K562 (cell line): ENCODE measurements at regions not wholly inside any gene's neighbourhood (a gene's known extent, or its start where the extent isn't known, plus 50 kb on each side); places are given as distances from the start of the nearest gene placed in this dataset.

Experiments
- ATAC-seq: fragments of 200-7000 bp; cut with Tn5 transposase; 3 replicates; pipeline ENCODE4 v1.9.1; 2020; ENCODE audit warnings: moderate library complexity
- BruUV-seq: library from RNA; stranded (reverse); fragments of 400-500 nt; replicated peaks from 2 replicates; lab custom pipeline; 2021; lab: Mats Ljungman, UMichigan
- CTCF ChIA-PET: fragments of 300-600 bp; formaldehyde crosslinking; extraction: SDS; loops from one replicate; lab custom pipeline; 2021; ENCODE audit warnings: low intra/inter-chr PET ratio; lab: Yijun Ruan, JAX
- POLR2A ChIA-PET: fragments of 300-600, 350-650 bp; sonication (Branson Sonifier 250); formaldehyde crosslinking; extraction: SDS; loops from one replicate; lab custom pipeline; 2021; ENCODE audit warnings: antibody characterized with exemption, inconsistent platforms; lab: Yijun Ruan, JAX
- DNase-seq, 4 experiments: peaks; one replicate each; pipeline versions ENCODE4 v3.0.0 to v3.0.0-alpha.2; 2011 to 2018; ENCODE audit warnings: low spot score in 3 of 4, mixed read lengths in 3 of 4; ENCODE audit errors: extremely low read depth in 1 of 4
- FAIRE-seq: peaks from 2 replicates; lab custom pipeline; 2011; peaks lifted over from hg19 to GRCh38; lab: Jason Lieb, UNC
- H2AFZ ChIP-seq: 2 replicates; pipeline ENCODE4 v1.6.0; 2011; ENCODE audit warnings: low read depth, low read length, control low read depth, inconsistent platforms
- H3K27ac ChIP-seq: fragments of 200-600 bp; 3 replicates; pipeline ENCODE4 v1.8.0; 2011; ENCODE audit warnings: low read depth, mild to moderate bottlenecking, control low read depth, inconsistent platforms, low read length, moderate library complexity, mixed read lengths; ENCODE audit errors: extremely low read depth
- H3K27me3 ChIP-seq, 2 experiments: fragments of 300-600 bp in 1 of 2; 2 replicates in 1 of 2; 3 replicates in 1 of 2; pipeline versions ENCODE4 v1.6.0 to v1.8.0; 2011; ENCODE audit warnings: inconsistent platforms in 2 of 2, low read length in 2 of 2, mild to moderate bottlenecking in 1 of 2, mixed read lengths in 1 of 2, moderate library complexity in 1 of 2; ENCODE audit not compliant: control insufficient read depth in 2 of 2, insufficient read depth in 2 of 2
- H3K36me3 ChIP-seq: fragments of 300-600 bp; 3 replicates; pipeline ENCODE4 v1.8.0; 2011; ENCODE audit warnings: mild to moderate bottlenecking, low read length, inconsistent platforms; ENCODE audit not compliant: control insufficient read depth, insufficient read depth
- H3K4me1 ChIP-seq, 2 experiments: fragments of 200-600 bp in 1 of 2; replicated peaks in 1 of 2; 2 replicates in 1 of 2; 3 replicates in 1 of 2; pipeline versions ENCODE4 v1.5.1 to v1.8.0; 2011; ENCODE audit warnings: inconsistent platforms in 2 of 2, low read length in 2 of 2, mild to moderate bottlenecking in 1 of 2, mixed read lengths in 1 of 2, moderate library complexity in 1 of 2; ENCODE audit not compliant: control insufficient read depth in 2 of 2, insufficient read depth in 2 of 2
- H3K4me2 ChIP-seq: 2 replicates; pipeline ENCODE4 v1.6.1; 2011; ENCODE audit warnings: low read length, control low read depth, inconsistent platforms, mixed read lengths; ENCODE audit not compliant: insufficient read depth
- H3K4me3 ChIP-seq: fragments of 200-600 bp; sonication (generic), shearing (Covaris generic); 2 replicates; pipeline ENCODE4 v1.5.1; 2016; ENCODE audit warnings: control low read depth, inconsistent platforms
- H3K79me2 ChIP-seq: fragments of 200-600 bp; 3 replicates; pipeline ENCODE4 v1.8.0; 2011; ENCODE audit warnings: low read length, inconsistent platforms; ENCODE audit not compliant: control insufficient read depth, insufficient read depth
- H3K9ac ChIP-seq, 2 experiments: 2 replicates each; pipeline versions ENCODE4 v1.6.0 to v1.6.1; 2011; ENCODE audit warnings: low read depth in 2 of 2, low read length in 2 of 2, control low read depth in 1 of 2, inconsistent platforms in 1 of 2, mild to moderate bottlenecking in 1 of 2, mixed read lengths in 1 of 2; ENCODE audit not compliant: insufficient read depth in 1 of 2
- H3K9me1 ChIP-seq: one replicate; pipeline ENCODE4 v1.6.0; 2011; ENCODE audit warnings: inconsistent platforms, mild to moderate bottlenecking, low read length, moderate library complexity; ENCODE audit not compliant: control insufficient read depth, insufficient read depth
- H3K9me3 ChIP-seq: replicated peaks from 2 replicates; pipeline ENCODE4 v1.5.1; 2011; ENCODE audit warnings: low read depth, low read length, inconsistent platforms; ENCODE audit not compliant: control insufficient read depth, insufficient read depth
- H4K20me1 ChIP-seq: replicated peaks from 2 replicates; pipeline ENCODE4 v1.6.1; 2011; ENCODE audit warnings: low read length, inconsistent platforms, mixed read lengths; ENCODE audit not compliant: control insufficient read depth, insufficient read depth
- BACH1 ChIP-seq: fragments of 200-800 bp; sonication (Bioruptor generic); IDR thresholded peaks from 2 replicates; pipeline ENCODE4 v1.6.1; 2016; ENCODE audit warnings: missing genetic modification characterization, missing compliant biosample characterization
- CGGBP1 ChIP-seq: fragments of 250-450 bp; sonication (Bioruptor Pico); IDR thresholded peaks from 2 replicates; pipeline ENCODE4 v1.9.0; 2021; ENCODE audit warnings: mild to moderate bottlenecking
- HMBOX1 ChIP-seq: sonication (generic); IDR thresholded peaks from 2 replicates; pipeline ENCODE4 v1.6.1; 2016
- KAT7 ChIP-seq: sonication (generic); formaldehyde crosslinking; IDR thresholded peaks from 2 replicates; pipeline ENCODE4 v1.8.0; 2022; ENCODE audit warnings: missing genetic modification reagents, mild to moderate bottlenecking, borderline replicate concordance
- MYNN ChIP-seq, 2 experiments: sonication (generic); formaldehyde crosslinking in 1 of 2; IDR thresholded peaks; 2 replicates each; pipeline versions ENCODE4 v1.5.0 to v1.6.1; 2016 to 2020; ENCODE audit warnings: antibody characterized with exemption in 1 of 2, missing genetic modification reagents in 1 of 2
- PHTF2 ChIP-seq: fragments of 250-450 bp; sonication (Bioruptor Pico); IDR thresholded peaks from 2 replicates; pipeline ENCODE4 v1.5.0; 2021; ENCODE audit warnings: mild to moderate bottlenecking
- PREB ChIP-seq: sonication (generic); formaldehyde crosslinking; IDR thresholded peaks from 2 replicates; pipeline ENCODE4 v1.8.1; 2023; ENCODE audit warnings: mild to moderate bottlenecking, missing genetic modification reagents
- RAD21 ChIP-seq, 2 experiments: fragments of 250-450 bp in 1 of 2; fragments of 450-650 bp in 1 of 2; sonication (Bioruptor Pico) in 1 of 2; formaldehyde crosslinking in 1 of 2; IDR thresholded peaks in 1 of 2; conservative IDR thresholded peaks in 1 of 2; 2 replicates each; pipeline versions ENCODE4 v1.4.0 to v1.8.0; 2020 to 2022; ENCODE audit warnings: mild to moderate bottlenecking in 2 of 2, moderate library complexity in 1 of 2
- STAT5A ChIP-seq: IDR thresholded peaks from 2 replicates; pipeline ENCODE4 v1.6.1; 2012; ENCODE audit warnings: low read length, inconsistent platforms, borderline replicate concordance
- TAF1 ChIP-seq: IDR thresholded peaks from 2 replicates; pipeline ENCODE4 v1.6.1; 2011; ENCODE audit warnings: mild to moderate bottlenecking, low read length, moderate library complexity; ENCODE audit not compliant: insufficient read depth, control insufficient read depth, severe bottlenecking; ENCODE audit errors: extremely low read depth
- TBL1XR1 ChIP-seq, 2 experiments: IDR thresholded peaks; 2 replicates each; pipeline ENCODE4 v1.6.1; 2012; ENCODE audit warnings: improper control_type of control experiment in 2 of 2, low read length in 2 of 2, mild to moderate bottlenecking in 1 of 2
- TCFL5 ChIP-seq: fragments of 250-450 bp; sonication (Bioruptor Pico); conservative IDR thresholded peaks from 2 replicates; pipeline ENCODE4 v1.6.1; 2021; ENCODE audit warnings: mild to moderate bottlenecking, moderate library complexity, matching md5 sums
- YBX1 ChIP-seq: fragments of 450-650 bp; IDR thresholded peaks from 2 replicates; pipeline ENCODE4 v1.7.1; 2016; ENCODE audit warnings: mild to moderate bottlenecking
- ZBTB9 ChIP-seq: fragments of 450-650 bp; formaldehyde crosslinking; IDR thresholded peaks from 2 replicates; pipeline ENCODE4 v1.4.0; 2020; ENCODE audit warnings: mild to moderate bottlenecking, moderate library complexity
- ZNF639 ChIP-seq, 2 experiments: fragments of 200-800 bp in 1 of 2; sonication (Bioruptor generic) in 1 of 2; sonication (generic) in 1 of 2; formaldehyde crosslinking in 1 of 2; IDR thresholded peaks in 1 of 2; conservative IDR thresholded peaks in 1 of 2; 2 replicates each; pipeline versions ENCODE4 v1.5.0 to v1.6.1; 2016 to 2020; ENCODE audit warnings: missing compliant biosample characterization in 1 of 2, missing genetic modification characterization in 1 of 2, missing genetic modification reagents in 1 of 2
- WGBS: fragments of 100-300 bp; shearing (Covaris generic); methylation state at CpG from one replicate; pipeline ENCODE4 v1.1.6; 2016; ENCODE audit warnings: low coverage, mixed read lengths; ENCODE audit not compliant: insufficient coverage; ENCODE audit errors: missing lambda C conversion rate; 5-methylcytosine and 5-hydroxymethylcytosine counted together
- in situ Hi-C: fragments of 300-500 bp; cut with MboI; formaldehyde crosslinking; loops from 4 replicates; pipeline ENCODE4 v1.15.0; 2018; ENCODE audit warnings: inconsistent platforms, mixed read lengths
- intact Hi-C: fragments of 100-400 bp; cut with micrococcal nuclease; formaldehyde crosslinking; loops from 2 replicates; pipeline ENCODE4 v1.14.2; 2022

GRCh38 chr1:2881556-2881955, 80.1 kb upstream of the TTC34 start:
- Histone ChIP-seq H3K27me3 (peaks cover 12 to 72% of the 10 kb centered on the region in 2 experiments; a peak in 3 of 5 replicates), H3K4me1 (peaks cover 0 to 11% of the 10 kb centered on the region in 2 experiments; a peak in 1 of 5 replicates), H3K4me3 (no peak overlapping the region), H3K4me2 (no peak overlapping the region), H3K9me1 (no peaks in the 10 kb centered on the region), H3K36me3 (no peaks in the 10 kb centered on the region), H3K9ac (no peak overlapping the region), H2AFZ (no peak overlapping the region), H3K27ac (no peak overlapping the region), H3K9me3 (no peaks in the 10 kb centered on the region), H3K79me2 (no peaks in the 10 kb centered on the region), H4K20me1 (no peaks in the 10 kb centered on the region; the same call in 1 of the 2 replicates)
- POLR2A ChIA-PET = interaction anchor here (0.6 kb wide), 3 partner anchors 123 to 871 kb away, joined by 3 to 4 read pairs (median 3); no protein-coding TSS in a partner anchor
- intact Hi-C loops = no loop called here
- 5% methylated on average over 10 of the region's 15 CpGs for WGBS
- in situ Hi-C loops = no loop called here
- no peak for ATAC-seq
- no peak for FAIRE-seq
- BruUV-seq = no TSS peak
- DNase-seq = no peak
- CTCF ChIA-PET = no interaction called here
- no peak for TF ChIP-seq KAT7 (CRISPR knock-in tag)
- TF ChIP-seq PHTF2 (CRISPR knock-in tag) = no peak
- TF ChIP-seq PREB (CRISPR knock-in tag) = no peak
- TF ChIP-seq HMBOX1 = no peak
- no peak for TF ChIP-seq STAT5A
- no peak for TF ChIP-seq MYNN (IDR thresholded peaks at IDR 0.05)
- TF ChIP-seq MYNN (CRISPR knock-in tag; IDR thresholded peaks at IDR 0.05) = no peak
- no peak for TF ChIP-seq BACH1 (tag)
- no peak for TF ChIP-seq CGGBP1
- no peak for TF ChIP-seq ZNF639 (CRISPR knock-in tag; conservative IDR thresholded peaks at IDR 0.05 in 1 of 2, IDR thresholded peaks at IDR 0.05 in 1 of 2)
- no peak for TF ChIP-seq TBL1XR1 (IDR thresholded peaks at IDR 0.05; ENCODE audit: low read length in 2 of 2)
- TF ChIP-seq TCFL5 (CRISPR knock-in tag) = no peak
- TF ChIP-seq YBX1 = no peak
- no peak for TF ChIP-seq ZBTB9
- TF ChIP-seq TAF1 = no peak
- no peak for TF ChIP-seq RAD21 (CRISPR knock-in tag; conservative IDR thresholded peaks at IDR 0.05 in 1 of 2, IDR thresholded peaks at IDR 0.05 in 1 of 2)
